Hepatocyte (in vitro differentiated cells): ENCODE measurements at regions not wholly inside any gene's neighbourhood (a gene's known extent, or its start where the extent isn't known, plus 50 kb on each side); places are given as distances from the start of the nearest gene placed in this dataset.

Experiments
- DNase-seq: peaks from one replicate; pipeline ENCODE4 v3.0.0-alpha.2; 2016; ENCODE audit warnings: low spot score
- H2AFZ ChIP-seq: fragments of 200-600 bp; sonication (generic); 2 replicates; pipeline ENCODE4 v1.6.0; 2016; ENCODE audit warnings: antibody characterized with exemption, mild to moderate bottlenecking
- H3K27ac ChIP-seq: fragments of 200-600 bp; sonication (generic); 2 replicates; pipeline ENCODE4 v1.5.1; 2016; ENCODE audit warnings: mild to moderate bottlenecking
- H3K27me3 ChIP-seq: fragments of 200-600 bp; sonication (generic); 2 replicates; pipeline ENCODE4 v1.6.1; 2016
- H3K36me3 ChIP-seq: fragments of 200-600 bp; sonication (generic); replicated peaks from 2 replicates; pipeline ENCODE4 v1.5.1; 2016; ENCODE audit warnings: low read depth; ENCODE audit not compliant: insufficient read depth
- H3K4me1 ChIP-seq: fragments of 200-600 bp; sonication (generic); 2 replicates; pipeline ENCODE4 v1.5.1; 2016; ENCODE audit warnings: mild to moderate bottlenecking, moderate library complexity; ENCODE audit not compliant: insufficient read depth
- H3K4me2 ChIP-seq: fragments of 200-600 bp; sonication (generic); 2 replicates; pipeline ENCODE4 v1.6.0; 2016
- H3K4me3 ChIP-seq: fragments of 200-600 bp; sonication (generic); 2 replicates; pipeline ENCODE4 v1.5.1; 2016; ENCODE audit warnings: mild to moderate bottlenecking
- H3K79me2 ChIP-seq: fragments of 200-600 bp; sonication (generic); 2 replicates; pipeline ENCODE4 v1.6.0; 2017; ENCODE audit warnings: mild to moderate bottlenecking
- H3K9me2 ChIP-seq: fragments of 200-600 bp; sonication (generic); replicated peaks from 2 replicates; pipeline ENCODE4 v1.6.0; 2017; ENCODE audit warnings: mild to moderate bottlenecking; ENCODE audit not compliant: insufficient read depth
- H3K9me3 ChIP-seq: fragments of 200-600 bp; sonication (generic); 2 replicates; pipeline ENCODE4 v1.5.1; 2016; ENCODE audit warnings: low read depth, mild to moderate bottlenecking
- H4K20me1 ChIP-seq: fragments of 200-600 bp; sonication (generic); 2 replicates; pipeline ENCODE4 v1.6.0; 2016; ENCODE audit warnings: mild to moderate bottlenecking; ENCODE audit not compliant: insufficient read depth, poor library complexity, severe bottlenecking
- CTCF ChIP-seq: fragments of 200-600 bp; sonication (generic); IDR thresholded peaks from 2 replicates; pipeline ENCODE4 v1.5.1; 2016; ENCODE audit warnings: antibody characterized with exemption, mild to moderate bottlenecking; ENCODE audit not compliant: poor library complexity
- EZH2 ChIP-seq: fragments of 200-600 bp; sonication (generic); IDR thresholded peaks from 2 replicates; pipeline ENCODE4 v1.6.1; 2016; ENCODE audit warnings: antibody characterized with exemption, mild to moderate bottlenecking, borderline replicate concordance
- EZH2phosphoT487 ChIP-seq: fragments of 200-600 bp; sonication (generic); IDR thresholded peaks from one replicate; pipeline ENCODE4 v1.6.1; 2018; ENCODE audit warnings: antibody characterized with exemption, mild to moderate bottlenecking, low read depth, moderate library complexity; ENCODE audit not compliant: unreplicated experiment, severe bottlenecking
- WGBS: methylation state at CpG from one replicate; pipeline ENCODE4 v1.1.6; 2016; ENCODE audit warnings: low lambda C conversion rate; ENCODE audit errors: missing lambda C conversion rate; 5-methylcytosine and 5-hydroxymethylcytosine counted together

- Histone ChIP-seq H3K4me3 (no peak overlapping the region), H3K27me3 (no peaks in the 10 kb centered on the region), H4K20me1 (no peaks in the 10 kb centered on the region), H3K9me3 (no peaks in the 10 kb centered on the region), H3K9me2 (no peaks in the 10 kb centered on the region), H3K27ac (no peak overlapping the region), H3K79me2 (no peaks in the 10 kb centered on the region), H2AFZ (no peak overlapping the region), H3K4me2 (no peak overlapping the region), H3K4me1 (no peaks in the 10 kb centered on the region), H3K36me3 (no peaks in the 10 kb centered on the region)
- WGBS, result 89% methylated on average over 8 of the region's 8 CpGs
- TF ChIP-seq EZH2, result no peak
- TF ChIP-seq EZH2phosphoT487, result no peak
- TF ChIP-seq CTCF, result no peak
- DNase-seq, result no peak
Measured at GRCh38 chr10:125221716-125222115, 61.4 kb upstream of the CTBP2 start.

GRCh38 chr10:125219776-125220175 is 59.4 kb upstream of the CTBP2 start:
- H3K4me1 ChIP-seq, result no peaks in the 10 kb centered on the region
- no peak overlapping the region for H3K27ac ChIP-seq
- no peak overlapping the region for H3K4me3 ChIP-seq
- H3K79me2 ChIP-seq, result no peaks in the 10 kb centered on the region
- no peak for TF ChIP-seq CTCF
- TF ChIP-seq EZH2, result no peak
- TF ChIP-seq EZH2phosphoT487, result no peak
- H4K20me1 ChIP-seq, result no peaks in the 10 kb centered on the region
- H3K4me2 ChIP-seq, result no peak overlapping the region
- no peaks in the 10 kb centered on the region for H3K9me3 ChIP-seq
- no peak for DNase-seq
- no peaks in the 10 kb centered on the region for H3K27me3 ChIP-seq
- H3K9me2 ChIP-seq, result no peaks in the 10 kb centered on the region
- 93% methylated on average over 4 of the region's 4 CpGs for WGBS
- H3K36me3 ChIP-seq, result no peaks in the 10 kb centered on the region
- H2AFZ ChIP-seq, result no peak overlapping the region

- WGBS, result 78% methylated on average over 4 of the region's 4 CpGs
- H3K9me3 ChIP-seq, result no peaks in the 10 kb centered on the region
- no peak overlapping the region for H3K4me2 ChIP-seq
- no peak for DNase-seq
- H2AFZ ChIP-seq, result no peak overlapping the region
- H4K20me1 ChIP-seq, result no peaks in the 10 kb centered on the region
- TF ChIP-seq EZH2 (no peak), CTCF (no peak), EZH2phosphoT487 (no peak)
- H3K36me3 ChIP-seq, result no peaks in the 10 kb centered on the region
- H3K4me3 ChIP-seq, result no peak overlapping the region
- no peak overlapping the region for H3K27ac ChIP-seq
- no peaks in the 10 kb centered on the region for H3K9me2 ChIP-seq
- no peaks in the 10 kb centered on the region for H3K27me3 ChIP-seq
- H3K4me1 ChIP-seq, result no peaks in the 10 kb centered on the region
- no peaks in the 10 kb centered on the region for H3K79me2 ChIP-seq
Measured at GRCh38 chr10:125218967-125219366, 58.6 kb upstream of the CTBP2 start.
